Activated naive CD4-positive, alpha-beta T cell treated with anti-CD3 and anti-CD28 coated beads, Interleukin-2, amount 50 U/mL, for 24 hours (primary cell): ENCODE measurements at regions not wholly inside any gene's neighbourhood (a gene's known extent, or its start where the extent isn't known, plus 50 kb on each side); places are given as distances from the start of the nearest gene placed in this dataset.
A peak's percentile ranks its signal among the peaks of the same experiment; 100 is the strongest.
"Not testable (repeated sequence)": the region's sequence is repeated elsewhere in the genome, so short reads cannot be mapped to it uniquely, and the experiment has no call there.

ENCODE experiments used
- H3K27ac Mint-ChIP-seq: one replicate; pipeline ENCODE4 v1.8.0; 2021; ENCODE audit warnings: mild to moderate bottlenecking, mixed read lengths
- H3K27me3 Mint-ChIP-seq: one replicate; pipeline ENCODE4 v1.8.0; 2021; ENCODE audit warnings: mixed read lengths
- H3K36me3 Mint-ChIP-seq: one replicate; pipeline ENCODE4 v1.8.0; 2021; ENCODE audit warnings: mixed read lengths
- H3K4me1 Mint-ChIP-seq: one replicate; pipeline ENCODE4 v1.8.0; 2021; ENCODE audit warnings: mixed read lengths
- H3K4me3 Mint-ChIP-seq: one replicate; pipeline ENCODE4 v1.8.0; 2021; ENCODE audit warnings: mild to moderate bottlenecking, mixed read lengths
- H3K9me3 Mint-ChIP-seq: one replicate; pipeline ENCODE4 v1.8.0; 2021; ENCODE audit warnings: mixed read lengths

DNA sequence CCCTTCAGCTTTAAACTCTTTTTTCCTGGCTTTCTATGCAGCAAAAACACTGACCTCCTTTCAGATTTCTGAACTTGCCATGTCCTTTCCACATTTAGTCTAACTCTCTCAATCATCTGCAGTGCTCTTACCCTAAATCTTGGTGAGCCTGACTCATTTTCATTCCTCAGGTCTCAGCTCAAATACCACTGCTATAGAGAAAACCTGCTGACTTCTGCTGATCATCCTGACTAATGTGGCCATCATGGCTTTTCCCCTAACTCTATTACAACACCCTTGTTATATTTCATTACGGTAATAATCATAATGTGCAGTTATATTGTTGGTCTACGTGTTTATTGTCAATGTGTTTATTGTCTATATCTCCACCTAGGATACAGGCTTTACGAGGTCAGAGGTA lies 207.3 kb upstream of the OR4E1 start:
- Mint-ChIP-seq H3K4me3 (no peak overlapping the region), H3K4me1 (peaks cover 19% of the 10 kb centered on the region), H3K27ac (no peak overlapping the region), H3K27me3 (no peaks in the 10 kb centered on the region), H3K9me3 (peaks cover 6% of the 10 kb centered on the region), H3K36me3 (peaks cover 1% of the 10 kb centered on the region)

DNA sequence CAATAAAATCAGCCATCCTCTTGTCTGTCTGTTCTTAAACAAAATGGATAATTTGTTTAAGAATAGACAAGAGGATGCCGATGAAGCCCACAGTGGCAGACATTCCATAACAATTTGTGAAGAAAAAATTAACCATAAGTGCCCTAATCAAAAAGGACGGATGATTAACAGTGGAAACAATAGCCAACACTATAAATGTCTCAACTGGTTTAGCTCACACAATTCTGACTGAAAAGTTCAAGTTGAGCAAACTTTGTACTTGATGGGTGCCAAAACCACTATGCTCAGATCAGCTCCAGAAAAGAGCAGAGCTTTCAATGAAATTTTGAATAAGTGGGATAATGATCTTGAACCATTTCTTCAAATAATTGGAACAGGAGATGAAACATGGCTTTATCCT lies 202.2 kb upstream of the OR4E1 start:
- Mint-ChIP-seq H3K27ac (no peak overlapping the region), H3K4me1 (peaks cover 43% of the 10 kb centered on the region), H3K4me3 (no peak overlapping the region)

DNA sequence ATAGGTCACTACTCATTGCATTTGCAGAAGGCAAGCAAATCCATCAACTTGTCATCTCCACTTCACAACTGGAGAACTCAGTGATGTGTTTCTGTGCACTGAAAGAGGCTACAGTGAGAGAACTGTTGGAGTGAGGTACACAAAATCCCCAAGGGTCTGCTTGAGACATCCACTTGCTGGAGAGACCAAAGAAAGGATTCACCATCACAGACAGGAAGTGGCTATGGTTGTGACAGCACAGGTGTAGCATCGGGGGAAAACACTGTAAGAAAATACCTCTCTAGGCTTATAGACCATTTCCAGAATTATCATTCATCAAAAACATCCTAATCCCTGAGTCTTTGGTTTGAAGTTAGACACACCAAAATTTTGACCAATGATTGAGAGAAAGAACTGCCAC lies 201.3 kb upstream of the OR4E1 start:
- Mint-ChIP-seq H3K4me3 (peak overlapping the region; percentile 23), H3K27ac (peak overlapping the region; percentile 55), H3K36me3 (peaks cover 2% of the 10 kb centered on the region), H3K9me3 (no peaks in the 10 kb centered on the region), H3K4me1 (peaks cover 47% of the 10 kb centered on the region), H3K27me3 (no peaks in the 10 kb centered on the region)

More for the DNA sequence above, 202.2 kb upstream of the OR4E1 start:
- Mint-ChIP-seq H3K36me3 (no peaks in the 10 kb centered on the region), H3K27me3 (no peaks in the 10 kb centered on the region), H3K9me3 (no peaks in the 10 kb centered on the region)

DNA sequence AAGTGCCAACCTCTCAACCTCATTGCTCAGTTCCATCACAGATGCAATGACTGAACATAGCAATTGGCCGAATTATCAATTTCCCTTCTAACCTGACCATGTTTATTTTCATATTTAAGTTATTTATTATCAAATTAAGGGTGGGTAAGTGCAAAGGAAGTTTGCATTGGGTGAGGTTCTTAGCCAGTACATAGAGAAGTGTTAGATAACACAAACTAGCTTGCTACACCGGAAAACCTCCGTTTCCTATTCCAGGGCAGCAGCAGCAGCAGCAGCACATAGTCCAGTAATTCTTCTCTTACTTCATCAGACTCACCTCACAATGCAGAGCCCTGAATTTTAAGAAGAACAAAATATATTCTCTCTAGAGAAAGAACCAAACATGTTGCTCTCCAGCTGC lies 200.5 kb upstream of the OR4E1 start:
- no peak overlapping the region for H3K27ac Mint-ChIP-seq
- peak overlapping the region; percentile 11 for H3K4me3 Mint-ChIP-seq
- H3K4me1 Mint-ChIP-seq: peaks cover 49% of the 10 kb centered on the region
- H3K9me3 Mint-ChIP-seq: no peaks in the 10 kb centered on the region
- H3K27me3 Mint-ChIP-seq: no peaks in the 10 kb centered on the region
- H3K36me3 Mint-ChIP-seq: peaks cover 2% of the 10 kb centered on the region

DNA sequence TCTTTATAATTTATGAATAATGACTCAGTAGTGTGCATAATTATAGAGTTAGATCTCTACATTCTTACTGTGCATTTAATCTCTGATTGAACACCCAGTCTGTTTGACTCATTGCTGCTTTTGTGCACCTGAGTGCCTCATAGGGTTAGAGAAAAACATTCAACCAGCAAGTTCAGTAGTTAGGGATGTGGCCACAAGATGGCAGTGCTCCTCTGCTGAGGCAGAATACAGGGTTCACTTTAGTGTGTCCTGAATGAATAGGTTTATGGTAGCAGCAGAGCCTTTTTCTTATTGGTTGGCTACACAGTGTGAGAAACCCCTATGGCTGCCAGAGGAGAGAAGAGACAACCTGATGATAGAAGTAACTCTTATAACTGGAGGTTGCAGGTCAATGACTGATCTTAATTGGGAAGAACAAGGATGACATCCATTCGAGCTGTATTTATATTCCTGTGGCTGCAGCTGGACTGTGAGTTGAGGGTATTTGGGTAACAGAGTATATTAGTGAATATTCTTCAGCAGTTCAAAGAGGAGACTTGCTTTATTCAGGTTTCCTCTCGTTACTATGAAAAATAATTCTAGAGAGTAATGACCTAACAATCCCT lies 194.9 kb upstream of the OR4E1 start:
- Mint-ChIP-seq H3K9me3 (no peaks in the 10 kb centered on the region), H3K4me3 (peak overlapping the region; percentile 80), H3K36me3 (peaks cover 2% of the 10 kb centered on the region), H3K27me3 (no peaks in the 10 kb centered on the region), H3K27ac (peak overlapping the region; percentile 75), H3K4me1 (peaks cover 47% of the 10 kb centered on the region)

DNA sequence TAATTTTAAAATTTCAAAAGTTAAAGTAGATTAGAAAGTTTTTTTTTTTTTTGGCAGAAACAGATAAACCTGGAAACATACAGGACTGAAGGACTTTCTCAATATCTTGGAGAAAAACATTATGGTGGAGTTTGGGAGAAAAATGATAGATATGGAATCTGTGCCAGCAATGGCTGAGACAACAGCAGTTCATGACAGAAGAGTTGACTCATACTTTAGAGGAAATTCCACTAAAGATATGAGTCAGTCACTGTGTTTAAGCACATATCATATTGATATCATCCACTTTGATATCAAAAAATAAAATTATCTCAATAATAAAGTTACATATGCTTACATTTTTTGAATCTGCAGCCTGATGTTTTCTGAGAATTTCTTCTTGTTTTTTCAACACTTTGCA lies 193.9 kb upstream of the OR4E1 start:
- peaks cover 37% of the 10 kb centered on the region for H3K4me1 Mint-ChIP-seq
- peak overlapping the region; percentile 84 for H3K27ac Mint-ChIP-seq
- peaks cover 2% of the 10 kb centered on the region for H3K36me3 Mint-ChIP-seq
- H3K9me3 Mint-ChIP-seq: no peaks in the 10 kb centered on the region
- no peaks in the 10 kb centered on the region for H3K27me3 Mint-ChIP-seq
- H3K4me3 Mint-ChIP-seq: peak overlapping the region; percentile 80

DNA sequence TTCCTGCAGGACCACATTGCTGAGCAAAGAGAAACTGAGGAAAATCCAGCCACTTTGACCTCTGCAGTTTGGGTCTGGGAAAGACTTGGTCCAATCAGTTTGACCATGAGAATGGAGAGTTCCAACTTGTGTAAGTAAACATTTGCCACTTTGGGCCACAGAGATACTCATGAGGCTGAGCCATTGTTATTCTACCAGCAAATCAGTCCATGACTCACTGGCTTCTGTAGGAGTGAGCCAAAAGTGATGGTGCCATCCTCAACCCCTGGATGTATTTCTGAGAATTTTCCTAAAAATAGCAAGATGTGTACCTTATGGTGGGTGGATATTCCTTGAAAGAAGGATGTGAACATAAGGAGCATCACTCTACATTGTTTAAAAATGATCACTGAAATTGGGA lies 192.9 kb upstream of the OR4E1 start:
- H3K4me1 Mint-ChIP-seq: peaks cover 37% of the 10 kb centered on the region
- no peaks in the 10 kb centered on the region for H3K27me3 Mint-ChIP-seq
- H3K36me3 Mint-ChIP-seq: peaks cover 2% of the 10 kb centered on the region
- H3K4me3 Mint-ChIP-seq: peak overlapping the region; percentile 8
- peak overlapping the region; percentile 62 for H3K27ac Mint-ChIP-seq
- no peaks in the 10 kb centered on the region for H3K9me3 Mint-ChIP-seq

DNA sequence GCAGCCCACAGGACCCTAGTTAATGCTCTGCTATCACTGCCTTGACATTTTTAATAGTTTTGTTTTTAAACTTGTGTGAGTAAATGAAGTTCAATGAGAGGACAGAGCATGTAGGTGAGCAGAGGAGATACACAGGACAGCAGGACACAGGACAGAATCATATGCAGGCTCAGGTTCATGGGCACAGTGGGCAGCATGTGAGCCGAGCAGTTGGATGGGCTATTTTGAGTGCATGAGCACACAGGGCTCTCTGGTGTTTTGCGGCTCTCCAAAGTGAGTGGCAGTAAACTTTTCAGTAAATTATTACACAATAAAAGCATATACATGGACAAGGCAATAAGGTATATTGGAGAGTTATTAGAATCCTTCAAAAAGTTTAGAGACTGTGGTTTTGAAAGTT lies 189.7 kb upstream of the OR4E1 start:
- H3K4me3 Mint-ChIP-seq: peak overlapping the region; percentile 78

DNA sequence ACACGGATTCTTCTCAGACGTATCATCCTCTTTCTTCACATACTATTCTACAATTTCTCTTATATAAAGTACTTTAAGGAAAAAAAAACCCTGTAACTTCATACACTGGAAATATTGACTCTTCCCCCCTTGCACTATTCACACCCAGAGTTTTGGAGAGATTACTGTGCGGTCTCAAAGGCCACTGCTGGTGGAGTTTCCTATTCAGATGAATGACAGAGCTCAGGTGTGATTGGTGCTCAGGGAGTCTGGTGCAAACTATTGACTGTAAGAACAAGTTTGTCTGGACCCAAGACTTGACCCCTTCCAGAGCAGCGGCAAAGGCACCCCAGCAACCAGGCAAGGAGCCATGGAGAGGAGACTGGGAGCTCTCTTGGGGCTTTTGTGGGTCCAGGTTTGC lies 187.5 kb upstream of the OR4E1 start:
- Mint-ChIP-seq H3K36me3 (no peaks in the 10 kb centered on the region), H3K27me3 (peaks cover 2% of the 10 kb centered on the region), H3K4me3 (peak overlapping the region; percentile 73), H3K4me1 (peaks cover 8% of the 10 kb centered on the region), H3K9me3 (no peaks in the 10 kb centered on the region), H3K27ac (peak overlapping the region; percentile 51)

More for the DNA sequence above, 189.7 kb upstream of the OR4E1 start:
- Mint-ChIP-seq H3K27me3 (peaks cover 2% of the 10 kb centered on the region), H3K4me1 (peaks cover 25% of the 10 kb centered on the region), H3K9me3 (no peaks in the 10 kb centered on the region), H3K36me3 (no peaks in the 10 kb centered on the region), H3K27ac (peak overlapping the region; percentile 85)

DNA sequence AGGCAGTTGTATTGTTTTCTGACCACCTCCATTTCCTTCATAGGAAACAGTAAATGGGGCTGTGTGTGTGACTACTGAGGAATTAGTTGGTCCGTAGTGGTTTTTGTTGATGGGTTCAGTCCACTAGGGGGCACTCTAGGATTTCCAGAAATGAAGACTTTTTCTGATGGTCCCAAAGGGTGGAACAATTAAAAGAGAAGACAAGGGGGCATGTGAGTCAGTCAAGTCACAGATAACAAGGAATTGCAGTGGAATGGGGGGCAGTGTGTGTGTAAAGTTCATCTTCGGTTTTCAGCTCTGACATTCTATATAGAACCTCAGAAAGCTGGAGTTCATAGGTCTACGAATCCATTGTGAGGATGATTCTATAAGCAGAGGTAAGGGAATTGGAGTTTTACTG lies 186.6 kb upstream of the OR4E1 start:
- Mint-ChIP-seq H3K36me3 (no peaks in the 10 kb centered on the region), H3K4me3 (peak overlapping the region; percentile 73), H3K27ac (peak overlapping the region; percentile 48), H3K4me1 (peaks cover 8% of the 10 kb centered on the region), H3K9me3 (no peaks in the 10 kb centered on the region), H3K27me3 (peaks cover 2% of the 10 kb centered on the region)

DNA sequence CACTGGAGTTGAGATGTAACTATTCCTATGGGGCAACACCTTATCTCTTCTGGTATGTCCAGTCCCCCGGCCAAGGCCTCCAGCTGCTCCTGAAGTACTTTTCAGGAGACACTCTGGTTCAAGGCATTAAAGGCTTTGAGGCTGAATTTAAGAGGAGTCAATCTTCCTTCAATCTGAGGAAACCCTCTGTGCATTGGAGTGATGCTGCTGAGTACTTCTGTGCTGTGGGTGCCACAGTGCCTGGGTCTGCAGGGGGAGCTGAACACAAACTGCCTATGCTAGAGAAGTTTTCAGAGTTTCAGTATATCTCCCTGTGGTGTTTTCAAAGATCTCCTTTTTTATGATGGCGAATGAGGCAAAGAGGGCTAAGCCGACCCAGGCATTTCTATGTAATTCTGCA lies 179.2 kb upstream of the OR4E1 start:
- no peaks in the 10 kb centered on the region for H3K36me3 Mint-ChIP-seq
- H3K4me3 Mint-ChIP-seq: peak overlapping the region; percentile 75
- H3K4me1 Mint-ChIP-seq: peaks cover 10% of the 10 kb centered on the region
- H3K27ac Mint-ChIP-seq: peak overlapping the region; percentile 70
- H3K27me3 Mint-ChIP-seq: peaks cover 1% of the 10 kb centered on the region
- no peaks in the 10 kb centered on the region for H3K9me3 Mint-ChIP-seq

DNA sequence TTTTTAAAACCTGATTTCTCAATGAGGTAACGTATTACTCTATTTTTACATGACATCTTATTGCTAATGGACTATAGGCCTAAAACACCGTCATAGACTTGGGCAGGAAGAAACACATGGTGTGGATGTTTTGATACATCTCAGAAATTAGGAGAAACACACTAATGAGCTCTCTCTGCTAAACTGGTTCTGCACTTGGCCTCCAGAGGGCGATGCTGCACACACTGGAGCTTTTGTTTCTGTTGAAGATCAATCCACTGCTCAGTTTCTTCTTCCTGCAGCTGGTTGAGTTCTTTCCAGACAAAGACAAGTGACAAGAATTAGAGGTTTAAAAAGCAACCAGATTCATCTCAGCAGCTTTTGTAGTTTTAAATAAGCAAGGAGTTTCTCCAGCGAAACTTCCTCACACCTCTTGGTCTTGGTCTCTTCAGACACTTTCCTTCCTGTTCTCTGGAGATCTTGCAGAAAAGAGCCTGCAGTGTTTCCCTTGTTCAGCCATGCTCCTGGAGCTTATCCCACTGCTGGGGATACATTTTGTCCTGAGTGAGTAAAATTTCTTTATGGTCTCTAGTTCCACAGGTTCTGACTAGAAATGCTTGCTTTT lies 178.5 kb upstream of the OR4E1 start:
- no peaks in the 10 kb centered on the region for H3K9me3 Mint-ChIP-seq
- H3K4me3 Mint-ChIP-seq: peak overlapping the region; percentile 75
- no peaks in the 10 kb centered on the region for H3K36me3 Mint-ChIP-seq
- peak overlapping the region; percentile 56 for H3K27ac Mint-ChIP-seq
- peaks cover 10% of the 10 kb centered on the region for H3K4me1 Mint-ChIP-seq
- H3K27me3 Mint-ChIP-seq: peaks cover 1% of the 10 kb centered on the region

DNA sequence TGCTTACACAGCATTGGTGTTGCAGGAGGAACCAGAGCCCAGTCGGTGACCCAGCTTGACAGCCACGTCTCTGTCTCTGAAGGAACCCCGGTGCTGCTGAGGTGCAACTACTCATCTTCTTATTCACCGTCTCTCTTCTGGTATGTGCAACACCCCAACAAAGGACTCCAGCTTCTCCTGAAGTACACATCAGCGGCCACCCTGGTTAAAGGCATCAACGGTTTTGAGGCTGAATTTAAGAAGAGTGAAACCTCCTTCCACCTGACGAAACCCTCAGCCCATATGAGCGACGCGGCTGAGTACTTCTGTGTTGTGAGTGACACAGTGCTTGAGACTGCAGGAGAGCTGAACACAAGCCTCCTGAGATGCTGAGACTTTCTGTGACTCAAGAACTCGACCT lies 173.3 kb upstream of the OR4E1 start:
- Mint-ChIP-seq H3K4me3 (peak overlapping the region; percentile 91), H3K27me3 (peaks cover 11% of the 10 kb centered on the region), H3K4me1 (peaks cover 18% of the 10 kb centered on the region), H3K27ac (peak overlapping the region; percentile 80)
- H3K9me3 Mint-ChIP-seq, H3K36me3 Mint-ChIP-seq: not testable (repeated sequence)

DNA sequence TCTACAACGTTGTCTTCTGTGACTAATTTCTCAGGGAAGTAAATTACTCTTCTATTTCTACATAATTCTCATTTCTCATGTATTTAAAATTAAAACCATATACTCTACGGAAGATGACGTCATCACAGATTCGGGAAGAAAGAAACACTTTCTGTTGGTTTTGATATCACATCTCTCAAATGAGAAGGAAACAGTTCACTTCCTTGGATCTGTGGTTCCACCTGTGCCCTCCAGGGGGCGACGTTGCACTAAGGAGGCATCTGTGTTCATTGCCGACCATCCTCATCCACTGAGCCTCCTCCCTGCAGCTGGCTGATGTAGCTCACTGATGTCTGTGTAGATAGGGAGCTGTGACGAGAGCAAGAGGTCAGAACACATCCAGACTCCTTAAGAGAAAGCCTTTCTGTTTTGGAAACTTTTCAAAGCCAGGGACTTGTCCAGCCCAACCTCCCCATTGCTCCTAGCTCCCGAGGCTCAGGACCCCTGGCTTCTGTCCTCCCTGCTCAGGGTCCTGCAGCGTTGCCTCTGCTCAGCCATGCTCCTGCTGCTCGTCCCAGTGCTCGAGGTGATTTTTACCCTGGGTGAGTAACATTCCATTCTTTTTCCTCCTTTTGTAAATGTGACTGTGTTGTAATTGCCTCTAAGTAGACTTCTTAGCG lies 172.7 kb upstream of the OR4E1 start:
- Mint-ChIP-seq H3K4me1 (peaks cover 16% of the 10 kb centered on the region), H3K9me3 (no peaks in the 10 kb centered on the region), H3K27me3 (peaks cover 11% of the 10 kb centered on the region), H3K27ac (peak overlapping the region; percentile 80), H3K4me3 (peak overlapping the region; percentile 91), H3K36me3 (no peaks in the 10 kb centered on the region)

DNA sequence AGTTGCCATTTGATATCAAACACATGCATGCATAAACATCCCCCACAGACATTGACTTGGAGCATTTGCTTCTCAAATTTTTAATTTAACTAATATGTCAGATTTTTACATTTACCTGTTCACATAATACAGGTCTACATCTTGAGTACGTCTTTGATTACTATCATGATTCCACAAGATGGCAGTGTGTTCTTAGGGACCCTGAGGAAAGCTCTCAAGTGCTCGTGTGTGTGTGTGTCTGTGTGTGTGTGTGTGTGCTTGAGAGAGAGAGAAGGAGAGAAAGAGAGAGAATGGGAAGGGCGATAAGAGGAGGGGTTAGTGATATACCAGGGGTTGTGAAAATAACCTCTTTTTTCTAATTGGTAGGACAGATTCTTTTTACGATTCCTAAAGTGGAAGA lies 167.1 kb upstream of the OR4E1 start:
- no peaks in the 10 kb centered on the region for H3K36me3 Mint-ChIP-seq
- H3K4me1 Mint-ChIP-seq: peaks cover 3% of the 10 kb centered on the region
- peak overlapping the region; percentile 72 for H3K4me3 Mint-ChIP-seq
- H3K9me3 Mint-ChIP-seq: no peaks in the 10 kb centered on the region
- H3K27me3 Mint-ChIP-seq: peaks cover 8% of the 10 kb centered on the region
- peak overlapping the region; percentile 92 for H3K27ac Mint-ChIP-seq

DNA sequence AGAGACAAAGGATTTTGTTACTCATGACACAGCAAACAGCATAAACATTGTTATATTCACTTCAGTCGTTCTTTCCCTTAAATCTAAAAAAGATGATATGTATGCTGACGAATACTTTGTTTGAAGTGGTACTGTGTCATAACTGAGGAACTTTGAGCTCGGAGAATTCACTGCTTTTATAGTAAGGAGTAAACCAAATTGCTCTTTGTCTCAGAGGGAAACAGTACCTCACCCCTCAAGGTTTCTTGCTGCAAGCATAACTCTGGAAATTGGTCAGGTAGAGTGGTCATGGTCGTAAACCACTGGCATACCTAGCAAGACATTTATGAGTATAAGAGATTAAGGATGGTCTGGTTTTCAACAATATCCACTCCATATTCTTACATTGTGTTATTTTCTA lies 160.2 kb upstream of the OR4E1 start:
- Mint-ChIP-seq H3K4me1 (no peaks in the 10 kb centered on the region), H3K4me3 (no peak overlapping the region), H3K36me3 (no peaks in the 10 kb centered on the region), H3K9me3 (no peaks in the 10 kb centered on the region), H3K27ac (no peak overlapping the region), H3K27me3 (peaks cover 1% of the 10 kb centered on the region)
